T1000 (cell line): ENCODE measurements at regions not wholly inside any gene's neighbourhood (a gene's known extent, or its start where the extent isn't known, plus 50 kb on each side); places are given as distances from the start of the nearest gene placed in this dataset.
A peak's percentile ranks its signal among the peaks of the same experiment; 100 is the strongest.

Experiments
- DNase-seq: peaks from one replicate; lab custom pipeline; 2025; ENCODE audit warnings: mixed read lengths; lab: John Stamatoyannopoulos, UW

DNA sequence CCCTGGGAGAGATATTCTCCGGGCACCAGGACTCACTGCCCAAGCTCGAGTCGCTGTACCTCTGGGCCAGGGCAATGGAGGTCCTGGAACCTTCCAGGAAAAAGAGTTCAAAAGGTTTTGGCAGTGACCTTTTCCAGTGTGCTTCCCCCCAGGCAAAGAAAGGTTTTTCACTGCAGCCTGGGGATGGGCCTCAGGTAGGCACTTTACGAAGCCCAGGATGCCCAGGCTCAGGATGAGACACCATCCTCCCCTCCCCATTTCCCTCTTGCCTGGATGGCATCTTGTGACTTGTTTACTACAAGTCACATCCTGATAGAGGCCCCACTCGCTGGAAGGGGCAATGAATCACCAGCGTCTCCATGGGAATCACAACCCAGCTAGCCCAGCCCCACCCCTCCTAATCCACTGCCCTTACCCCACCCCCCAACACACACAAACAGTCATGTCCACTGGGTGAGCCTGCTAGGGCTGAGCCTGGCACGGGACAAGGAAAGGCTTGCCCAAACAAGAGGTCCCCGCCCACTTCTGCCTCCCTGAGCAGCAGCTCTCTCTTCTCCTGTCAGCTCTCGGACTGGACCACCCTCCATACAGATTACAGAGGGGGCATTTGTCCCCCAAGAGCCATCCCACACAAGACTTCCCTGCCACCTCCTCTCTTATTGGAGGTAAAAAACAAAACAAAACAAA lies 93.8 kb upstream of the SMNDC1 start:
- peak; percentile 86 for DNase-seq

DNA sequence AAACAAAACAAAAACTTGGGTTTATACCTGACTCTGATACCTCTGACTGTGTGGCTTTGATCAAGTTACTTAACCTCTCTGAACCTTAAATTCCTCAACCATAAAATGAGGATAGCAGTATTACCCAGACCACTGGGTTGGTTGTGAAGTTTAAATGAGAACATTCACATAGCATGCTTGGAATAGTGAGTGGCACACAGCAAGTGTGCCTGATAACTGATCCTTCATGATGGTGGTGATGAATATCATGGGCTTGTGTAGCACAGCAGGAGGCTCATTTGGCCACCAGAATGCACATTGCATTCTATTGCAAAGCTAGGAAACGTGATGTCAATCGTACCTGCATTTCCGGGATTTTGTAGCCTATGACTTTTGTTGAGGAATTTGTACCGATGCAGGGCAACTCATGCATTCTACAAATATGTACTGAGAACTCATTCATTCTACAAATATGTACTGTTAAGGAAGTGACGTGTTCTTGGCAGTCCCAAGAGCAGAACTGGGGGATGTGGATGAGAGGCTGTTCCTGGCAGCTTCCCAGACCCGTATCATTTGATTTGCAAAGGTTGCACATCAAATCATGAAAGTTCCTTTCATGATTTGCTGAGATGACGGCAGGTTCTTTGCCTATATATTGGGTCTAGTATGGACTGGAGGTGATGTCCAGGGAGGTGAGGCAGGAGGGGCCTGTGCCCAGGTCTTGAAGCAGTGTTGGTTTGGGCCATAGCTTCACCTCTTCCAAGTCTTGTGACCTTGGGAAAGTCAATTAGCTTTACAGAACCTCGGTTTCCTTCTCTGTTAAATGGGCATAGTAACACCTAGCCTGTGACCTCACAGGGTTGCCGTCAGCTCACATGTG lies 94.6 kb upstream of the SMNDC1 start:
- DNase-seq: peak; percentile 60

DNA sequence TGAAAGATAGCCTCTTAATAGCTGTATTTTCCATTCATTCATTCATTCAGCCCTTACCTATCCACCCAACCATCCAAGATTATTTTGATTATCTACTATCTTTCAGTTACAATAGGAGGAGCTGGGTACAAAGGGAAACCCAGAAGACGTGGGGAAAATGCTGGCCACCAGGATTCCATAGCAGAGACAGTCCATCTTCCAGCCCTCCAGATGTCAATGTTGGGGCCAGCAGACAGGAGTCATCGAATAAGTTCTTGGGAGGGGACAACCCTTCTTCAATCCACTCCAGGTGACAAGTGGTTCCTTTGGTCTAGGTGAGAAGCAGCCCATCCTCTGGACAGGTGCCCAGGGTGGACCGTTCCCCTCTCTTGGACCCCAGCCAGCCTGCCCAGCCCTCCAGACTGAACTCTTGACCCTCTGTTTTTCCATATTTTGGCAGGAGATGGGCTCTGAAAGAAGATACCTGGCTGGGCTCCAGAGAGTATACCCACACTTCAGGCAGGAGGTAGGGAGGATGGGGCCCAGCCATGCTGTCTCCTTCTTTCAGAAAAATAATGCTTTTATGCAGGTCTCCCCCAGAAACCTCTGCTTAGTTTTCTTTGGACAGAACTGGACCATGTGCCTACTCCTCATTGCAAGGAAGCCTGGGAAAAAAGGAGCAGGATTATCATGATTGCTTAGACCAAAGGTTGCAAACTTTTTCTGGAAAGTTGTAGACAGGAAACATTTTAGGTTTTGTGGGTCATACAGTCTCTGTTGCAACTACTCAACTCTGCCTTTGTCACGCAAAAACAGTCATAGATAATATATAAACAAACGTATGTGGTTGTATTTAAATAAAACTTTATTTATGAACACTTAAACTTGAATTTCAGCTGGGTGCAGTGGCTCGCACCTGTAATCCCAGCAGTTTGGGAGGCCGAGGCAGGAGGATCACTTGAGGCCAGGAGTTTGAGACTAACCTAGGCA lies 95.5 kb upstream of the SMNDC1 start:
- no peak for DNase-seq

DNA sequence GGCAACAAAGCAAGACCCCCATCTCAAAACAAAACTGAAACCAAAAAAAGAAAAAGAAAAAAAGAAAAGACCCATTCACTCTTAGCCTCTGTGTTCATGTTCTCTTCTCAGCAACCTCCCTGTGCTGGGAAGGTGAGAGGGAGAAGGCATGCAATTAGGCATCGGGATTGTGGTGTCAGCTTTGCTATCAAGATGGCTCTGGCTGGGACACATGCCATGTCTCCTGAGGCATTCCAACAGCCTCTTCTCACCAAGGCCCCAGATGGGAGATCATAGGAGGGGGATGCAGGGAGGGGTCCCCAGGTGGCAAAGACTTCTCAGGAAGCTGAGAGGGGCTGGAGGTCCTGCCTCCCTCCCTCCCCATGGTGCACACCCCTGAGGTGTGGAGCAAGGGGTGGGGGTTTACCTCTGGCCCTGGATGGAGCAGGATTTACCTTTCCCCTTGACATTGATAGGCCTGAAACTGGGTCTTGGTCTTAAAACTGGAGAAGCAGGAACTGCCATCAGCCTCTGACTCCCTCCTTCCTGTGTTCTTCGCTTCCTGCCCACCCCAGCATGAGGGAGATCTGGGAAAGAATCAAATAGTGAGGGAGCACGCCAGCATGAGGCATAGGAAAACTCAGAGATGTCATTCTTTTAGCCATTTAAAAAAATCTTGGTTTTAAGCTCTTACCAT lies 96.2 kb upstream of the DUSP5 start:
- no peak for DNase-seq

DNA sequence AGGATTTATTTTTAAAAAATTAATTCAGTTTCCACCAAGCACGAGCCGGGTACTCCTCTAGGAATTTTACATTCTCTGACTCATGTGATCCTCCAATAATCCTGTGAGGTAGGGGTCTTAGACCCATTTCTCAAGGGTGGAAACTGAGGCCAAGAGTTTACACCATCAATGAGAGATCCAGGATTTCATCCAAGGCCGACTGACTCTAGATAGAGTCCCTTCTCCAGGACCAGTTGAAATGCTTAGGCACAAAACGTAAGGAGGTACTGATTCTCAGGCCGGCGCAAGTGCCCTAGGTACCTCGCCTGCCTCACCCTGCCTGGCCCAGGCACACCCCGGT lies 95.7 kb upstream of the DUSP5 start:
- DNase-seq: no peak

DNA sequence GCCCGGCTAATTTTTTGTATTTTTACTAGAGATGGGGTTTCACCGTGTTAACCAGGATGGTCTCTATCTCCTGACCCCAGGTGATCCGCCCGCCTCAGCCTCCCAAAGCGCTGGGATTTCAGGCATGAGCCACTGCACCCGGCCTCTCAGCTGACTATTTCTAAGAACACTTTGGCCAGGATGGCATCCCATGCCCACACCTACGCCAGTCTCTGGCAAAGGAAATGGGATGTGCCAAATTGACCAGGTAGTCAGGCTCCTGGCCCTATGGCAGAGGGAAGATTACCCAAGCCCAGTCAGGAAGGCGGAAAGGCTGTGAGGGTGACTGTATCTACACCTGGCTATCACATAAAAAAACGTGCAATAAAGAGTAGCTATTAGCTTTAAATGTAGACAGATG lies 94.1 kb upstream of the DUSP5 start:
- DNase-seq: no peak

DNA sequence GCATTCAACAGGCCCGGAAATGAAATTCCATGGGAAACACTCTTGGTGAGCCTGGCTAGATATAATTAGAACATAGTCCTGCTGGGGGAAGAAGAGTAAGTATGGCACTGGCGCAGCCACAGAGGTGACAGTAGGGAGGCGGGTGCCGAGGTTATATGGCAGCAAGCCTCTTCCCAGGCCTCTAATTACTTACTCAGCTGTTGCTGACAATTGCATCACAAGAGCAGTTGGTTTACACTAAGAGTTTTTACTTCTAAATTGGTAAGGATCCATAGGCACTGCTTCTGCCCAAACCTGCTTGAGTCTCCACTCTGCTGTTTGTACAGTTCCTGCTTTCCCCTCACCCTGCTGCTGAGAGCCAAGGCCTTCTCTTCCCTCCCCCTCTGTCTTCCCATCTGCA lies 93.3 kb upstream of the DUSP5 start:
- no peak for DNase-seq

DNA sequence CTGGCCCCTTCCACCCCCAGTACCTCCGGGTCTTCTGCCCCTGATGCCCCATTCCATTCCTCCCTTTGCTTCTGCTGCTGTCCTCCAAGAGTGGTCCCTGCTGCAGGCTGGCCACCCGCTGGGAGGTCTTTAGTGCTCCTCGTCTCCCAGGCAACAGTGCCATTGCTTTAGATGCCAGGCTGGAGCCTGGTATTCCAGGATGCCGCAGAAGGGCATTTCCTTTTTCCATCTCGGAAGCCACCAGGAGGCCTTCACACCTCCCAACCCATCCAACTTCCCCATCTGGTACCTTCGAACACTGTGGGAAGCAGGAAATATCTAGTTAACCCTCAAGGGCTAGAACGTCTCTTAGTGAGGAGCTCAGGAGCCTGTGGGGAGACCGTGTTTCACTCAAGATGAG lies 92.9 kb upstream of the DUSP5 start:
- no peak for DNase-seq

DNA sequence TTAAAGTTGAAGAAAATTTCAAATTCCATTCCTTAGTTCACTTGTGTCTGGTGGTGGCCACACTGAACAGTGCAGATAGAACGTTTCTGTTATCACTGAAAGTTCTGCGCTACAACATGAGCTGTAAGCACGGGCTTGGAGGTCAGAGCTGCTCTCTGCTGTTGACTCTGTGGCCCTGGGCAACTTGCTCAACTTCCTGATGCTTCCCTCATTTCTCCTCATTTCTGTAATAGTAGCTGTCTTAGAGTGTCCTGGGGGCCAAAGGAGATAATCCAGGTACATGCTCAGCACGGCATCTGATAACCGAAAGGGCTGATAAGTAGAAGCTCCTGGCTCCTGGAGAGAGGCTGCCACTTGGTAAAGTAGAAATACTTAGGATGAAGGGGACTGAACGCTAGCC lies 92.3 kb upstream of the DUSP5 start:
- DNase-seq: no peak

DNA sequence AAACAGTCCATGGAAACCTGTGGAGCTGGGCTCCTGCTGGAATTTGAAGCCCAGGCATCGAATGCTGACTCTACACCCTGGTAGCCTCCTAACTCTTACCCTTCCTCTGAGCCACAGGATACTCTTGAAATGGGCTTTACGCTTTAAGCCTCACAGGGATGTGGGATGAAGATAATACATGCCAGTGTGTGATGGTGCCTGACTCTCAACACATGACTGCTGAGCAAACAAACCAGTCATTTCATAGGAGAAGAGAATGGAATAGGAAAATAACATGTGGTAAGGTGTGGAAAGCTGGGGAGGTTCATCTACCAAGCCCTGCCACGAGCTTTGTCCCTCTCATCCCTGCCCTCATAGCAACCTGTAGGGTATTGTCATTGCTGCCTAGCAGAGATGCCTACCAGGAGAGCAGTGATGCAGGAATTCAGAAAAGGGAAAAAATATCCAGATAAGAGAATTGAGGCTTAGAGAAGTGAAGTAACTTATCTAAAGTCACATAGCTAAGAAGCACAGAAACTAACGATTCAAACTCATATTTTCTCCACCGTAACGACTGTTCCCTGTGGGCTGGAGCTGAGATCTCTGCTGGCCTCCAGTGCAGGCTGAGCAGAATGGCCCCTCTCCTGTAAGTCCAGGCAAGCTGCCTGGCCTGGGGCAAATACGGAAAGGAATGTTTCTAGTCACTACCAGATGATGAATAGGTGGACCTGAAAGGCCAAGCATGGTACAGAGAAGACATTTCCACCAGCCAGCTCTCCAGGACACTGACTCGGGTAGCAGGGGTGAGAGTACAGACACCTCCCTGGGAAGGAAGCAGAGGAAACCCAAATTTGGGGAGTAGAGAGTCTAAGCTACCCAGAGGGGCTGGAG lies 90.2 kb upstream of the DUSP5 start:
- no peak for DNase-seq

DNA sequence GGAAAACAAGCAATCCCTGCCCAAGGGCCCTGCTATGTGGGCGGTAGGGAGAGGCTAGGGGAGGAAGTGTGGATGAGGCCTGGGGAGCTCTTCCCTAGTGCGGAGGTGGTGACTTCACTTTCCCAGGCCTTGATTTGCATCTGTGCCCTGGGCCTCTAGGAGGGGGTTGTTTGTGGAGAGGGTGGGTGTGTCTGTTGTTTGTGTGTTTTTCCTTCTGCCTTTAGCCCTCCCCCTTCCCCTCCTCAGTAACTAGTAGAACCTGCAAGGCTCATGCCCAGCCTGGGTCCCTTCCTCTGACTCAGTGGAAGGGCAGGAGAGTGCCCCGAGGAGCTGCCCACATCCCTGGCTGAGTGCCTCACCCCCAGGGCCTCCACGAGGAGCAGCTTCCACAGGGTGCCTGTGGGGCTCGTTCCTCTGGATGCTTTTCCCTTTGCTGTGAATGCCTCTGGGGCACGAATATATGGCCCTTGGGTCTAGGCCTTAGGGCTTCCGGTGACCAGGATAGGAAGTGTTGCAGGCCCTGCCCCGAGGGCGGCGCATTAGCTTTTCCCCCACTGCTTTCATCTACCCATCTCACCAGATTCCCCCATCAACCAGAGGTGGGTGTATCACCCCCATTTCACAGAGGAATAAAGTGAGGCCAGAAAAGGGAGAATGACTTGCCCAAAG lies 89.4 kb upstream of the DUSP5 start:
- peak; percentile 79 for DNase-seq

DNA sequence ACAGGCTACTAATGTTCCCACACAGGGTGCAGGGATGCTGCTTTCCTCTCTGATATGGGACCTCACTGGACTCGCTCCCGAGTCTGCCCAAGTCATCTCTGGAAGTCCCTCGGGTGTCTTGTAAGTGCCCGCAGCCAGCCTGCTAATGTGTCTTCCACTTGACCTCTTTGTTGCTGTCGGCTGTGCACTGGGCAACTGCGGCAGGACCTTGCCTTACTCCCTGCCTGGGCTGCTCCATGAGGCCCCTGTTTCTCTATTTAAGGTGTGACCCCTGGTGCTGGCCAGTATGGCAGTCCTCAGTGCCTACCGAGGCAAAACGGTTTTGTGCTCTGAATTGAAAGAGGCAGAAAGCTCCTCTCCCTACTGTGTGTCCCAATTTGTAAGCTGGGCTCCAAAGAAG lies 88.8 kb upstream of the DUSP5 start:
- no peak for DNase-seq

DNA sequence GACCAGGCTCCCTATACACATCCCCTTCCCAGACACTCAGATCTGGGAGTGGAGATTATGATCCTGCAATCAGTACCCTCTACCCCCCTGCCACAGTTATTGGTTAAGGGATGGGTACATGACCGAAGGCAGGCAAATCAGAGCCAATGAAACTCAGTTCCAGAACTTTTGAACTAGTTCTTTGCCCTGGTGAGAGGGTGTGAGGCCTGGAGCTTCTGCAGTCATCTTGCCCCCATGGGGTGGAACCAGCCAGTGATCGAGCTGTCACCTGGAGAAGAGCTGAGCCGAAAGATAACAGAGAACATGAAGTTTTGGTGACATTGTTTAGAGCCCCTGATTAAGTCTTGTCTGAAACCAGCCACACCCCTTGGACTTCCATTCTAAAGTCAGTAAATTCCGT lies 88.2 kb upstream of the DUSP5 start:
- DNase-seq: no peak

DNA sequence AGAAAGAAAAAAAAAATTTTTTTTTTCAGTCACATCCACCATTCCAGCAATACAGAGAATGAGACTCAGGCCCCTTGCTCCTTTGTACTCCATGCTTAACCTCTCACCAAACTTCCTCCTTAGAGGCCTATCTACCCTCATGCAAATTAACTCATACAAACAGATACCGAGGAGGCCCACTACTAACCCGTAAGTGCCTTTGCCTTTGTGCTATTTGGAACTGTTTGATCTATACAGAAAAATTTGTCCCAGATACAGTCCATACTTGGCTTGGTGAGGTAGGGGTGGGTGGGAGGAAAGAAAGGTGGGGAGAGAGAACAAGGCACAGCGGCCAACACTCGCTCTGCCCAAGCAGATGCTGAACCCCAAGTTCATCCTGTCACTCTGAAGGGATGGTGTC lies 87.8 kb upstream of the DUSP5 start:
- DNase-seq: no peak

DNA sequence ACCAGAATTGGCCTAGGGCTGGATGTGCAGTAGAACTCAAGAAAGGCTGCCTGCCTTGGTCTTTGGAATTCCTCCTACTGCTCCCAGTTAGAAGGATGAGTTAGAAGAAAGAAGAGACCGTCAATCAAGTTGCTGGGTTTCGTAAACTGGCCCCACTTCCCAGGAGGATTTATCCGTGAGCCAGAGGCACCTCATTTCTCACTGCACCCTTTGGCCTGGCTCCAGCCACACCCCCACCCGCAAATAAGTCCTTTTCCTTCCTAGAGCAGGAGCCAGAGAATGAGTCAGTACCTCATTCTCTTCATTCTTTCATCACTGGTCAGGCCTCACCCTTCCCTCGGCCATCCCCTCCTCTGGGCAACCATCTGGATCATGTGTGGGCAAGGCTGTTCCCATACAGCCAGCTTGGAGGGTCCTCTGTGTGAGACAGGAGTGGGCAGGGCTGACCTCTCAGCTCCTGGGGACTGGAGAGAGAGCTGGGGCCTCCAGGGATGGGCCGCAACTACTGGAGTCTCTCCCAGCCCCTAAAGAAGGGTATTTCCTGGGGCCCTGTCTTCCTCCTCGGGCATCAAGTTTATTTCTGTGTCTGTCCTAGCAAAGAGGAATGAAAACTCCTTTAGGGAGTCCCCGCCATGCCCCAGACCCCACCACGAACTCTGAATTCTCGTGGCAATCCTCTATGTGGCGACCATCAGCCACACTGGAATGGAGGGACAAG lies 87.2 kb upstream of the DUSP5 start:
- peak; percentile 77 for DNase-seq

DNA sequence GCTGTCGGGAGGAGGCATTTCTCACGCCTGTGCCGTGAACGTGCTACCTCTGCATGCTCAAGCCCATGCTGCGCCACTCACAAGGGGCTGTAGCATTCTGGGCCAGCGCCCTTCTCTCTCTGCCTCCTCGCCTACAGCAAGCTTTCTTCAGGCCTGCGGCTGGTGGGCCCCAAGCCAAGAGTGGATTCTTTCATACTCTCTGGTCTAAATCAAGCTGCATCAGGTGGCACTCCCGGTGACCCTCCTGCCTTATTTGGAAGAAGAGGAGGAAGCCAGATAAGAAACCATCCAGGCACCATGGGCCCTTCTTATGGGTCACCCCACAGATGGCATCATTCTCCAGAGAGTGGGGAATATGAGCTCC lies 86.7 kb upstream of the DUSP5 start:
- no peak for DNase-seq

DNA sequence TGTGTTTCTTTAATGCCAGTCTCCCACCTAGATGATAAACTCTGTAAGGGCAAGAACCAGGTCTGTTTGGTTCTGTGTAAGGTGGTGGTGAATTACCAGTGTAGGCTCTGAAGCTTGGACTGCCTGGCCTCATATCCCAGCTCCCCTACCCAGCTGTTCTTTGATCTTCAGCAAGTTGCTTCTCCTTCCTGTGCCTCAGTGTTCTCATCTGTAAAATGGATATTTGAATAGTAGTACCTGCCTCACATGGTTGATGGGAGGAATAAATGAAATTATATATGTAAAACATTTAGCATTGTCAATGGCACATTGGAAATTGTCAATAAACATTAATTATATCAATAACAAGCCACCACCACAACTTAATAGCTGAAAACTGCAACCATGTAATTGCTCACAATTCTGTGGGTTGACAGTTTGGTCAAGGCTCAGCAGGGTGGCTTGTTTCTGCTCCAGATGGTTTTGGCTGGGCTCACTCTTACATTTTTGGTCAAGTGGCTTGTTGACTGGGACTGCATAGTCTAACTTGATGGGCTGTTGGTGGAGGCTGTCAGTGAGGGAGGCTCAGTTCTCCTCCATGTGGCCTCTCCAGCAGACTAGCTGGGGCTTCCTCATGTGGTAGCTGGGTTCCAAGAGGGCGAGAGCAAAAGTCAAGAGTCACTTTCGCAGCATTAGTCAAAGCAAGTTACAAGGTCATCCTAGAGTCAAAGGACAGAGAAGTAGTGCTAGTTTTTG lies 84.5 kb upstream of the DUSP5 start:
- DNase-seq: no peak

DNA sequence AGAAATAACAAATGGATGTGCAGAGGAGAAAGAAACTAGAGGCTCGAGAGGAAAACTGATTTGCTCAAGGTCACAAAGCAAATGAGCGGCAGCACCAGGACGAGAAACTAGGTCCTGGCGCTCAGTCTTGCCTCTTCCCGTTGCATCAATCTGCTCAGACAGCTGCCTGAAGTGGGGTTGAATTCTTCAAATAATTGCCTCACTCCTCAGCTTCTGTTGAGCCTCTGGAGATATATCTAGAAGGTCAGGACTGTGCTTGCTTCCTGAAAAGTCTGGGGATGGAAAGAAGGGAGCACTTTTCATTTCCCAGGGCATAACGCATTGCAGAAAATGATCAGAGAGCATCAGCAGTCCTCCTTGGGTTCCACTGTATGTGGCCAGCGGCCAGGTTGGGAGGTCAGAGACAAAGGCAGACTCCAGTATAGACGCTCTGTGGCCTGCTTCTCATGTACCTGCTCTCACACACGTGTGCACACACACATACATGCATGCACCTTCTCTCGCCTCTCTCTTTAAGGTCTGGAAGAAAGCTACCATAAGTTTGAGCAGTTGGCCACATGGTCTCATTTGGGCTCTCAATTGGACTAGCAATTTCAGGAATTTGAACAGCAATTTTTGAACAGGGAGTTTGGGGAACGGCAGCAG lies 83.7 kb upstream of the DUSP5 start:
- no peak for DNase-seq
